ENCODE measurements at regions not wholly inside any gene's neighbourhood (a gene's known extent, or its start where the extent isn't known, plus 50 kb on each side); places are given as distances from the start of the nearest gene placed in this dataset.

DNA sequence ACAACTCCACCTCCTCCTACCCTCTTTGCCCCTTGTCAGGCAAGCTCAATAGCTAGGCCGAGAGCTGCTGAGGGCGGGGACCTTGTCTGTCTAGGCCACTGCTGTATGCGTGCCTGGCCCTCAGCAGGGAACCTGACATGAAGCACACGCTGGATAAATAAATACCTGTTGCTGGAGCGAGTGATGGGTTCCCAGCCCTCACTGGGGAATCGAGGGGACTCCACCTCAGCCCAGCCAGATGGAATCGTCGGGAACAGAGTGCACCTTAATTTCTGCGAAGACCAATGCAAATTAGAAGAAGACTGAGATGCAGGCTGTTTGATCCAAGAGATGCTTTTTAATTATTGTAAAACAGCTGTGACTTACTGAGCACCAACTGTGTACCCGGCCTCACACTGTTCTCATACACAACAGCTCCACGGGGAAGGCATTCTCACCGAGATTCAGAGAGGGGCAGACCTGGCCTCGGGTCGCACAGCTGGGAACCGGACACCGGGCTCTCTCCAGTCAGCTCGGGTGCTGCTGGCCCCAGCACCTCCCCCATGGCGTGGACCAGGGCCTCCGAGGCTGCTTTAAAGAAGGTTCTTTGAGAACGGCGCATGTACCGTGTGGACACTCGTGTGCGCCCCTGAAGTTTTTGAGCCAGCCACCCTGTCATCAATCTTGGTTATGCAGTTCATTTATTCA is 109.7 kb upstream of the IER5L start:
- Histone ChIP-seq H3K27ac (no peak overlapping the region), H3K27me3 (no peaks in the 10 kb centered on the region), H3K36me3 (no peaks in the 10 kb centered on the region), H3K9me3 (no peaks in the 10 kb centered on the region), H3K4me1 (no peaks in the 10 kb centered on the region), H3K4me3 (no peak overlapping the region)
- 86% methylated on average over 14 of the region's 24 CpGs for WGBS (ENCODE audit: insufficient coverage, low coverage, low lambda C conversion rate, missing lambda C conversion rate)
- no peak for TF ChIP-seq POLR2A (IDR thresholded peaks at IDR 0.05)
- TF ChIP-seq, protein P1, sequence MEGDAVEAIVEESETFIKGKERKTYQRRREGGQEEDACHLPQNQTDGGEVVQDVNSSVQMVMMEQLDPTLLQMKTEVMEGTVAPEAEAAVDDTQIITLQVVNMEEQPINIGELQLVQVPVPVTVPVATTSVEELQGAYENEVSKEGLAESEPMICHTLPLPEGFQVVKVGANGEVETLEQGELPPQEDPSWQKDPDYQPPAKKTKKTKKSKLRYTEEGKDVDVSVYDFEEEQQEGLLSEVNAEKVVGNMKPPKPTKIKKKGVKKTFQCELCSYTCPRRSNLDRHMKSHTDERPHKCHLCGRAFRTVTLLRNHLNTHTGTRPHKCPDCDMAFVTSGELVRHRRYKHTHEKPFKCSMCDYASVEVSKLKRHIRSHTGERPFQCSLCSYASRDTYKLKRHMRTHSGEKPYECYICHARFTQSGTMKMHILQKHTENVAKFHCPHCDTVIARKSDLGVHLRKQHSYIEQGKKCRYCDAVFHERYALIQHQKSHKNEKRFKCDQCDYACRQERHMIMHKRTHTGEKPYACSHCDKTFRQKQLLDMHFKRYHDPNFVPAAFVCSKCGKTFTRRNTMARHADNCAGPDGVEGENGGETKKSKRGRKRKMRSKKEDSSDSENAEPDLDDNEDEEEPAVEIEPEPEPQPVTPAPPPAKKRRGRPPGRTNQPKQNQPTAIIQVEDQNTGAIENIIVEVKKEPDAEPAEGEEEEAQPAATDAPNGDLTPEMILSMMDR (IDR thresholded peaks at IDR 0.05): no peak
- ATAC-seq (no peak), DNase-seq (peak in 2 of 3 donors; percentile 35 to 51)
- intact Hi-C loops (cut with DNase I): no loop called here

DNA sequence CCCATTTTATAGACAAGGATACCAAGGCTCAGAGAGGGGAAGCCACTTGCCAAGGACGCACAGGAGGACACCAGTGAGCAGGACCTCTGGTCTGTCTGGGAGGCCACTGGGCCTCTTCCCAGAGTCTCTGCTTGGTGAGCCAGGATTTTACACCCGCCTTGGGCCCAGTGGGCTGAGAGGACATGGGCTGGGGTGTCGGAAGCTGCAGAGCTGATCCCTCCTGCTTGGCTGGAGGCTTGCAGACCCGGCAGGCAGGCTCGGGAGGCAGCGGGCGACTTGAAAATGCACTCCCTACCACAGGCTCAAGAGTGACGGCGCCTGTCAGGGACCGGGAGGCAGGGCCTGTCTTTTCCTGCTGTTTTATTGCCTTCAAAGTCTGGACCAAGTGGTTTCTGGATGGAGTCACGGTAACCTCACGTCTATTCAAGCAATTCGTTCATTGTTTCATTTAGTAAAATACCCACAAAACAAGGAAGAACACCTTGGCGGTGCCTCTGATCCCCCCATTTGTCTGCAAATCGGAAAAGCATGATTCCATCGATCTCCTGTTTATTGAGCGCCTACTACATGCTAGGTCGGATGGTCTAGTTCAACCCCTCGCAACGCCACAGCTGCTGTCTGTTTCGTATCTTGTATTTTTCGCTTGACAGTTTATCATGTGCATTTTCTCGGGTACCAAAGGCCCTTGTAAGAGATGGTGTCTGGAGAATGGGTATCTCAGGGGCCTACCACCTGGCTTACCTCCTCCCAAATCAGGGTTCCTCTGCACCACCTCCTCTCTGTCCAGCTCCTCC is 108.1 kb upstream of the IER5L start:
- H3K9me3 ChIP-seq: no peaks in the 10 kb centered on the region
- intact Hi-C loops (cut with DNase I): no loop called here
- TF ChIP-seq POLR2A (IDR thresholded peaks at IDR 0.05): no peak
- TF ChIP-seq, protein P1 (IDR thresholded peaks at IDR 0.05): no peak
- H3K4me1 ChIP-seq: no peaks in the 10 kb centered on the region
- H3K4me3 ChIP-seq: no peak overlapping the region
- H3K36me3 ChIP-seq: no peaks in the 10 kb centered on the region
- ATAC-seq: no peak
- no peaks in the 10 kb centered on the region for H3K27me3 ChIP-seq
- peak in 2 of 3 donors; percentile 37 to 40 for DNase-seq
- WGBS (ENCODE audit: insufficient coverage, low coverage, low lambda C conversion rate, missing lambda C conversion rate): 90% methylated on average over 12 of the region's 23 CpGs
- H3K27ac ChIP-seq: no peak overlapping the region

DNA sequence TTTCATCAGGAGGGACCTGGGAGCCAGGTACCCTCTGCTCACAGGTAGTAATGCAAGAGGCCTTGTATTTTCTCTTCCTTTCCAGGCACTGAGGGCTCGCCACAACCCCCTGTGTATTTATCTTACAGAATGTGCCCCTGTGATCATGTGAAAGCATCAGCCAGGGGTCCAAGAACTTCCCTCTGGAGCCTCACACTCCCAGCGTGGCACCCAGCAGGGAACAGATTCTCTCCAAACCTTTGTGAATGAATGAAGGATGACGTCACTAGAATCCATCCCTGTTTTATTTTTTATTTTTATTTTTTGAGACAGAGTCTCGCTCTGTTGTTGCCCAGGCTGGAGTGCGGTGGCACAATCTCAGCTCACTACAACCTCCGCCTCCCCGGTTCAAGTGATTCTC is 107.3 kb upstream of the IER5L start:
- Histone ChIP-seq H3K36me3 (no peaks in the 10 kb centered on the region), H3K4me1 (no peaks in the 10 kb centered on the region), H3K4me3 (no peak overlapping the region), H3K27ac (no peak overlapping the region), H3K27me3 (no peaks in the 10 kb centered on the region), H3K9me3 (no peaks in the 10 kb centered on the region)
- WGBS (ENCODE audit: insufficient coverage, low coverage, low lambda C conversion rate, missing lambda C conversion rate): 100% methylated on average over 7 of the region's 7 CpGs
- TF ChIP-seq, protein P1 (IDR thresholded peaks at IDR 0.05): no peak
- TF ChIP-seq POLR2A (IDR thresholded peaks at IDR 0.05): no peak
- intact Hi-C loops (cut with DNase I): no loop called here
- DNase-seq: peak in 2 of 3 donors; percentile 7 to 17
- no peak for ATAC-seq

DNA sequence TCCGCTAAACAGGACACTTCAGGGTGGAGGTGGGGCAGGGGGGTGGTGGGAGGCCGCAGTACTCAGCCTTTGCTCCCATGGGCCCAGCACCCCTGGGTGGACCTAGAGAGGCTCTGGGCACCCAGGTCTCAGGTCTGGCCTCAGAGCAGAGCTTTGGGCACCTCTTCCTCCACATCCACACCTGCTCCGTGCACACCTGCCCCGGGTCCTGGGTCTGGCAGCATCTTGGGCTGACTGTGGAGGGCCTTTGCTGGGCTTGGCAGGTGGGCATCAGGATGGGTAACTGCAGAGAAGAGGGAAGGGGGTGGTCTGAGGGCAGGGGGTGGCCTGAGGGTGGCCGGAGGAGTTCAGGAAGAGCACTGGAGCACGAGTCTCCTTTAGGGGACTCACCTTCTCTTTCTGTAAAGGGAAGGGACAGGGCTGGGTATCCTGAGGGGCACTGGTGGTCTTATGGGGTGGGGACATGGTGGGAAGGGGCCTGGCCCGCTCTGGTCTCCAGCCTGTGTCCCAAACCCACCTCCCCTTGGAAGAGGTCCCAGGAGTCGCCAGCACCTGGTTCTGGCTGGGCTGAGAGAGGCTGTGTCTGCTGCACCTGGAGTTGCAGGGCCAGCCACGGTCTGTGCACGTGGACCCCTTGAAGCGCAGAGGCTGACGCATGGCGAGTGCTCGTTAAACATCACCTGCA is 106.7 kb upstream of the IER5L start:
- Histone ChIP-seq H3K36me3 (no peaks in the 10 kb centered on the region), H3K9me3 (no peaks in the 10 kb centered on the region), H3K4me1 (no peaks in the 10 kb centered on the region), H3K27ac (no peak overlapping the region), H3K27me3 (no peaks in the 10 kb centered on the region), H3K4me3 (no peak overlapping the region)
- WGBS (ENCODE audit: insufficient coverage, low coverage, low lambda C conversion rate, missing lambda C conversion rate): 80% methylated on average over 2 of the region's 14 CpGs
- no peak for TF ChIP-seq POLR2A (IDR thresholded peaks at IDR 0.05)
- TF ChIP-seq, protein P1 (IDR thresholded peaks at IDR 0.05): no peak
- DNase-seq: peak in 2 of 3 donors; percentile 37 to 38
- ATAC-seq: no peak
- intact Hi-C loops (cut with DNase I): no loop called here
